Gastrocnemius medialis (tissue), 4 donors: ENCODE measurements at regions not wholly inside any gene's neighbourhood (a gene's known extent, or its start where the extent isn't known, plus 50 kb on each side); places are given as distances from the start of the nearest gene placed in this dataset.

Experiments
- CTCF ChIP-seq, 5 experiments: fragments of 450-650 bp in 3 of 5; fragments of 200-600 bp in 2 of 5; sonication (generic) in 2 of 5; IDR thresholded peaks in 4 of 5; conservative IDR thresholded peaks in 1 of 5; 1 replicate in 4 of 5; 2 replicates in 1 of 5; pipeline ENCODE4 v1.5.1; 2016 to 2019; ENCODE audit warnings: antibody characterized with exemption in 5 of 5, mild to moderate bottlenecking in 3 of 5, moderate library complexity in 3 of 5
- POLR2A ChIP-seq, 2 donors: fragments of 450-650 bp; IDR thresholded peaks; one replicate each; pipeline ENCODE4 v1.6.1; 2017; ENCODE audit warnings: antibody characterized with exemption in 2 of 2, mild to moderate bottlenecking in 2 of 2, moderate library complexity in 2 of 2

GRCh38 chr2:144999071-144999875 is 479.4 kb upstream of the ZEB2 start:
- TF ChIP-seq CTCF (IDR thresholded peaks at IDR 0.05 in 4 of 5, conservative IDR thresholded peaks at IDR 0.05 in 1 of 5), result no peak
- no peak for TF ChIP-seq POLR2A (IDR thresholded peaks at IDR 0.05)
